GM23338 (cell line): ENCODE measurements at regions not wholly inside any gene's neighbourhood (a gene's known extent, or its start where the extent isn't known, plus 50 kb on each side); places are given as distances from the start of the nearest gene placed in this dataset.

Source experiments
- EZH2 ChIP-seq: fragments of 200-600 bp; sonication (generic); IDR thresholded peaks from one replicate; pipeline ENCODE4 v1.8.0; 2017; ENCODE audit warnings: antibody characterized with exemption, mild to moderate bottlenecking, low read depth; ENCODE audit not compliant: unreplicated experiment
- POLR2AphosphoS5 ChIP-seq: IDR thresholded peaks from 2 replicates; pipeline ENCODE4 v1.6.1; 2016; ENCODE audit warnings: antibody characterized with exemption, low read depth

GRCh38 chr3:176041812-176042211 is 1155.5 kb downstream of the TBL1XR1 start:
- TF ChIP-seq POLR2AphosphoS5 (no peak), EZH2 (no peak)
